ENCODE measurements at regions not wholly inside any gene's neighbourhood (a gene's known extent, or its start where the extent isn't known, plus 50 kb on each side); places are given as distances from the start of the nearest gene placed in this dataset.

DNA sequence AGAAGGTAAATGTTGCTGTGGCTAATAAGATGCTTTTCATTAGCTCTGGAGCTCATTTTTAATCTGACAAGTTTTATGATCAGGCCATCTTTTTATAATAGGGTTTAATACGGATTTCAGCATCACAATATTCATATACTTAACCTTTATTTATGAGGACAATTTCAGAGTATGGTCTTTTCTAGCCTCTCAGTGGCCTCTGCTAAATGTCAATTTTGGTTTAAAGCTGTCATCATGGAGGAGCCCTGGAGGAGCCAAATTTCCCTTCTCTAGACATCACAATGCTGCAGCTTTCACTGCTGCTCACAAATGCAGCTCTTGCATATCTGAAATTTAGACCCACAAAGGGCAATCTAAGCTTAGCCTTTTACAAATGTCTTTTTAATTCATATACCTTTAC, 510.4 kb downstream of the PCDH7 start:
- TF ChIP-seq, protein P1, sequence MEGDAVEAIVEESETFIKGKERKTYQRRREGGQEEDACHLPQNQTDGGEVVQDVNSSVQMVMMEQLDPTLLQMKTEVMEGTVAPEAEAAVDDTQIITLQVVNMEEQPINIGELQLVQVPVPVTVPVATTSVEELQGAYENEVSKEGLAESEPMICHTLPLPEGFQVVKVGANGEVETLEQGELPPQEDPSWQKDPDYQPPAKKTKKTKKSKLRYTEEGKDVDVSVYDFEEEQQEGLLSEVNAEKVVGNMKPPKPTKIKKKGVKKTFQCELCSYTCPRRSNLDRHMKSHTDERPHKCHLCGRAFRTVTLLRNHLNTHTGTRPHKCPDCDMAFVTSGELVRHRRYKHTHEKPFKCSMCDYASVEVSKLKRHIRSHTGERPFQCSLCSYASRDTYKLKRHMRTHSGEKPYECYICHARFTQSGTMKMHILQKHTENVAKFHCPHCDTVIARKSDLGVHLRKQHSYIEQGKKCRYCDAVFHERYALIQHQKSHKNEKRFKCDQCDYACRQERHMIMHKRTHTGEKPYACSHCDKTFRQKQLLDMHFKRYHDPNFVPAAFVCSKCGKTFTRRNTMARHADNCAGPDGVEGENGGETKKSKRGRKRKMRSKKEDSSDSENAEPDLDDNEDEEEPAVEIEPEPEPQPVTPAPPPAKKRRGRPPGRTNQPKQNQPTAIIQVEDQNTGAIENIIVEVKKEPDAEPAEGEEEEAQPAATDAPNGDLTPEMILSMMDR (IDR thresholded peaks at IDR 0.05), result no peak
- TF ChIP-seq POLR2A (IDR thresholded peaks at IDR 0.05), result no peak

All from stomach (tissue), 4 donors.